Ovary (tissue), 7 donors: ENCODE measurements at regions not wholly inside any gene's neighbourhood (a gene's known extent, or its start where the extent isn't known, plus 50 kb on each side); places are given as distances from the start of the nearest gene placed in this dataset.
"Not testable (repeated sequence)": the region's sequence is repeated elsewhere in the genome, so short reads cannot be mapped to it uniquely, and the experiment has no call there.

ENCODE experiments used
- DNase-seq, 5 donors: peaks; one replicate each; pipeline ENCODE4 v3.0.0-alpha.2; 2019 to 2020
- H3K27ac ChIP-seq, 2 donors: fragments of 200-600 bp; one replicate each; pipeline versions ENCODE4 v1.5.1 to v1.8.0; 2019 to 2022
- H3K27me3 ChIP-seq: fragments of 200-600 bp; one replicate; pipeline ENCODE4 v1.8.0; 2022
- H3K36me3 ChIP-seq: fragments of 200-600 bp; sonication (generic); one replicate; pipeline ENCODE4 v1.5.1; 2019
- H3K4me1 ChIP-seq: one replicate; pipeline ENCODE4 v1.8.1; 2013; ENCODE audit warnings: mild to moderate bottlenecking, moderate library complexity; ENCODE audit not compliant: insufficient read depth
- H3K4me3 ChIP-seq: fragments of 200-600 bp; sonication (generic); one replicate; pipeline ENCODE4 v1.5.1; 2017
- H3K9me3 ChIP-seq, 2 donors: fragments of 200-600 bp in 1 of 2; sonication (generic) in 1 of 2; one replicate each; pipeline versions ENCODE4 v1.5.1 to v1.8.1; 2013 to 2019; ENCODE audit warnings: mild to moderate bottlenecking in 1 of 2, moderate library complexity in 1 of 2
- CTCF ChIP-seq, 3 donors: fragments of 450-650 bp in 2 of 3; fragments of 200-600 bp in 1 of 3; IDR thresholded peaks; one replicate each; pipeline versions ENCODE4 v1.5.1 to v1.8.0; 2016 to 2022; ENCODE audit warnings: antibody characterized with exemption in 3 of 3, mild to moderate bottlenecking in 1 of 3
- EP300 ChIP-seq: sonication (generic); formaldehyde crosslinking; IDR thresholded peaks from one replicate; pipeline ENCODE4 v1.6.1; 2017; ENCODE audit warnings: antibody characterized with exemption
- POLR2A ChIP-seq: fragments of 450-650 bp; IDR thresholded peaks from one replicate; pipeline ENCODE4 v1.6.1; 2017; ENCODE audit warnings: antibody characterized with exemption, mild to moderate bottlenecking, moderate library complexity
- WGBS, 3 donors: extraction: QIAGEN DNeasy Blood & Tissue Kit in 1 of 3; methylation state at CpG; one replicate each; pipeline versions ENCODE4 v1.1.5 to v1.1.7; 2013 to 2017; 5-methylcytosine and 5-hydroxymethylcytosine counted together
- intact Hi-C, 4 donors: fragments of 100-400 bp; cut with DNase I; formaldehyde crosslinking; loops; one replicate each; pipeline versions ENCODE4 v1.11.0 to v1.15.1; 2022 to 2023
- donor health status: DM: no; HTN: no; CAD: no; lungs with moderate emphysema.
- donor health status: DM: no; HTN: no; CAD: no.
- donor health status: Bipolar disorder and iron deficiency.
- donor health status: DM: no; HTN: no; CAD: no.
- donor health status: DM: yes; HTN: yes; CAD: no.

DNA sequence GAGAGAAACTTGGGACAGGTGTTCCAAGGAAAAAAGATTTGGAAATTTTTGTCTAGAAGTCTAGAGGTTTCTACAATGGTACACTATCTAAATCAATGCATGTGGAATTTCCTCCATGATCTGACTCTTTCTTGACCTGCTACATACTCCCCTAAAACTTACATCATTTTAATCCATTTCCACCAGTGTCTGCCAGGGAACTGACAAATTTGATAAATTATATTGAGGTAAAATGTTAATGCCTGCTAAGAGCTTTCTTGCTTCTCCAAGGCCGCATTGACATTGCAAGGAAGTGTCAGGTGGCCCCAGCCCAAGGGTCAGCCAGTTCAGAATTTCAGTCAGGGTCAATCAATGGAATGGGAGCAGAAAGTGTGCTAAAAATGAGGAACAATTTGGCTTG is 163.4 kb upstream of the FBXL17 start:
- Histone ChIP-seq H3K4me1 (no peaks in the 10 kb centered on the region), H3K27ac (no peak overlapping the region), H3K27me3 (no peaks in the 10 kb centered on the region), H3K4me3 (no peak overlapping the region), H3K9me3 (no peaks in the 10 kb centered on the region), H3K36me3 (no peaks in the 10 kb centered on the region)
- 44 to 52% (median 48%) methylated on average over 1 of the region's 1 CpG for WGBS, 3 donors
- DNase-seq: no peak
- intact Hi-C loops: no loop called here
- no peak for TF ChIP-seq EP300
- TF ChIP-seq CTCF (IDR thresholded peaks at IDR 0.05): no peak
- no peak for TF ChIP-seq POLR2A

DNA sequence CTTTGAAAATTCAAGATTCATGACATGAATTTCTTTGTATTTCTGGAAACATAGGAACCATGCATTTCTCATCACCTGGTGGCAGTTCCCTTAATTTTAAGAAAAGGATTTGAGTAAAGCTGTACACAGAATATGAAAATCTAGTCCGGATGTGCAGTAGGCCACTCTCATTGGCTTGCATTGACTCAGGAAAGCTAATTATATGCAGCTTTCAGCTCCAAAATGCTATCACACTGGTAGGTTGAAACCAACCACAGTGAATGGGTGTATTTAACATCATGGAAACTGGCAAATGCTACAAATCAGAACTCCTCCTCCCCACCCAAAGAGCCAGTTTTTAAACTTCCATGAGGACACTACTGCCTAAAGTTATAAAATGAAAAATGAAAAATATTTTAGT is 161.6 kb upstream of the FBXL17 start:
- no peak for DNase-seq
- H3K4me1 ChIP-seq: no peaks in the 10 kb centered on the region
- no peaks in the 10 kb centered on the region for H3K27me3 ChIP-seq
- TF ChIP-seq CTCF (IDR thresholded peaks at IDR 0.05): no peak
- TF ChIP-seq POLR2A: no peak
- no peak for TF ChIP-seq EP300
- H3K27ac ChIP-seq: no peak overlapping the region
- no peaks in the 10 kb centered on the region for H3K36me3 ChIP-seq
- WGBS, 3 donors: 74 to 83% (median 78%) methylated on average over 1 of the region's 1 CpG
- H3K9me3 ChIP-seq: no peaks in the 10 kb centered on the region
- no peak overlapping the region for H3K4me3 ChIP-seq
- intact Hi-C loops: no loop called here

- no peaks in the 10 kb centered on the region for H3K36me3 ChIP-seq
- TF ChIP-seq EP300 (no peak), CTCF (IDR thresholded peaks at IDR 0.05) (no peak), POLR2A (no peak)
- no peaks in the 10 kb centered on the region for H3K9me3 ChIP-seq
- no peak overlapping the region for H3K4me3 ChIP-seq
- H3K4me1 ChIP-seq: no peaks in the 10 kb centered on the region
- WGBS, 3 donors: 83 to 84% (median 84%) methylated on average over 1 of the region's 1 CpG
- H3K27ac ChIP-seq: no peak overlapping the region
- DNase-seq: no peak
- no peaks in the 10 kb centered on the region for H3K27me3 ChIP-seq
- intact Hi-C loops: no loop called here
These were observed 159.9 kb upstream of the FBXL17 start for GRCh38 chr5:108541836-108542235.

DNA sequence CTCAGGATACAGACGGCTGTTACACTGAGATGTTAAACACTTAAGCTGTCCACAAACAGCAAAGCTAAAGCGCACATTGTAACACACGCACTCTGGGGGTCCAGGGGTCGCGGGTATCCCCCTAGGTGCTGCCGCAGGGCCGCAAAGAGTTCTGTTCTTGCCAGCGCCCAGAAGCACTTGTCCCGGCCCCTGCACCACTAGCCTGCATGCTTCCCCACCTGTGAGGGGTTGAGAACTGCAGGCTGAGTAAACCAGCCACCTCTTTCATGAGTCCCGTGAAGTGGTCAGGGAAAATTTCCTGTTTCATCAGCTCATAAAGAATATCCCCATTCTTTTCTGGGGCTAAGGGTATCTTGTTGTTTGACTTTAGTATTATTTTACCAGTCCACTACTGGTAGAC is 154.4 kb upstream of the FBXL17 start:
- Histone ChIP-seq H3K9me3 (no peaks in the 10 kb centered on the region), H3K36me3 (no peaks in the 10 kb centered on the region), H3K27ac (no peak overlapping the region), H3K27me3 (no peaks in the 10 kb centered on the region), H3K4me3 (no peak overlapping the region), H3K4me1 (no peaks in the 10 kb centered on the region)
- WGBS, 3 donors: 88 to 90% (median 90%) methylated on average over 10 of the region's 10 CpGs
- intact Hi-C loops: no loop called here
- no peak for DNase-seq
- TF ChIP-seq CTCF (IDR thresholded peaks at IDR 0.05) (no peak), EP300 (no peak), POLR2A (no peak)

DNA sequence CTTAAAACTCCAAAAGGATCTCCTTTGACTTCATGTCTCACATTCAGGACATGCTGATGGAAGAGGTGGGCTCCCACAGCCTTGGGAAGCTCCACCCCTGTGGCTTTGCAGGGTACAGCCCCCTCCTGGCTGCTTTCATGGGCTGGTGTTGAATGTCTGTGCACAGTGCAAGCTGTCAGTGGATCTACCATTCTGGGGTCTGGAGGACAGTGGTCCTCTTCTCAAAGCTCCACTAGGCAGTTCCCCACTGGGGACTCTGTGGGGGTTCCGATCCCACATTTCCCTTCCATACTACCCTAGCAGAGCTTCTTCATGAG is 150.2 kb upstream of the FBXL17 start:
- WGBS, 3 donors: 95 to 100% (median 98%) methylated on average over 1 of the region's 1 CpG
- intact Hi-C loops: not testable (repeated sequence)

More for the DNA sequence above, 150.2 kb upstream of the FBXL17 start:
- not testable (repeated sequence) for H3K4me3 ChIP-seq, H3K36me3 ChIP-seq, H3K9me3 ChIP-seq, DNase-seq, H3K4me1 ChIP-seq, H3K27ac ChIP-seq, H3K27me3 ChIP-seq
